ENCODE measurements at regions not wholly inside any gene's neighbourhood (a gene's known extent, or its start where the extent isn't known, plus 50 kb on each side); places are given as distances from the start of the nearest gene placed in this dataset.
"Not testable (repeated sequence)": the region's sequence is repeated elsewhere in the genome, so short reads cannot be mapped to it uniquely, and the experiment has no call there.

DNA sequence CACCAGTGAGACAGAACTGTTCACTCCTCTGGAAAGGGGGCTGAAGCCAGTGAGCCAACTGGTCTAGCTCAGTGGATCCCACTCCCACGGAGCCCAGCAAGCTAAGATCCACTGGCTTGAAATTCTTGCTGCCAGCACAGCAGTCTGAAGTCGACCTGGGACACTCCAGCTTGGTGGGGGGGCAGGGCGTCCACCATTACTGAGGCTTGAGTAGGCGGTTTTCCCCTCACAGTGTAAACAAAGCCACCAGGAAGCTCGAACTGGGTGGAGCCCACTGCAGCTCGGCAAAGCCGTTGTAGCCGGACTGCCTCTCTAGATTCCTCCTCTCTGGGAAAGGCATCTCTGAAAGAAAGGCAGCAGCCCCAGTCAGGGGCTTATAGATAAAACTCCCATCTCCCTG is 52.3 kb upstream of the BBX start:
- not testable (repeated sequence) for ATAC-seq
